Choroid plexus epithelial cell (primary cell): ENCODE measurements at regions not wholly inside any gene's neighbourhood (a gene's known extent, or its start where the extent isn't known, plus 50 kb on each side); places are given as distances from the start of the nearest gene placed in this dataset.
A peak's percentile ranks its signal among the peaks of the same experiment; 100 is the strongest.
"Not testable (repeated sequence)": the region's sequence is repeated elsewhere in the genome, so short reads cannot be mapped to it uniquely, and the experiment has no call there.

Source experiments
- DNase-seq: peaks from one replicate; pipeline ENCODE4 v3.0.0-alpha.2; 2010; ENCODE audit warnings: low read depth
- H3K4me3 ChIP-seq: 2 replicates; pipeline ENCODE4 v1.5.1; 2011; ENCODE audit warnings: low read depth, mild to moderate bottlenecking, control low read depth, low read length, moderate library complexity
- TF ChIP-seq, protein P1 (sequence below): conservative IDR thresholded peaks from 2 replicates; pipeline ENCODE4 v1.5.1; 2011; ENCODE audit warnings: low read depth, mild to moderate bottlenecking, control low read depth, inconsistent platforms, low read length, moderate library complexity

DNA sequence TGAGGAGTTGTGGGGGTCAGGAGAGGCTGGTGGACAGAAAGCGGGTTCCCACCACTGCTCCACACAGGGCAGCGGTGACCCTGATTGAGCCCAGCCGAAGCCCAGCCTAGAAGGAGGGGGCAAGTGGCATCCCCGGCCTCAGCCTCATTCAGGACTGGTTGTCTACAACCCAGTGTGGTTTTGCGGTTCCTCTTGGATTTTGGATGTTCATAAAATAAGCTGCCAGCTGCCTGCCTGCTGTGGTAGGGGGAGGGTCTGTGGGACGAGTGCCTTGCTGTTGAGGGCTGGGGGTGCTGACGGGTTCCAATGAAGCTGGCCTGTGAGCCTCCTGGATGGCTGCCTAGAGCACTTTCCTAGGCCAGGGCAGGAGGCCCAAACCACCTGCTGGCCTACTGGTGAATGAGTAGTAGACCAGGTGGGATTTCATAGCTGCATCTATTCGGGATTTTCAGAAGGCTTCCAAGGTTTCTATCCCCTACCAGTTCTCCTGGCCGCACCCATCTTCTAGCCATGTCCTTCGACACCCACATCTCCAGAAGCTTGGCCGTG, 102.4 kb downstream of the NDFIP1 start:
- no peak overlapping the region for H3K4me3 ChIP-seq
- no peak for DNase-seq
- TF ChIP-seq, protein P1, sequence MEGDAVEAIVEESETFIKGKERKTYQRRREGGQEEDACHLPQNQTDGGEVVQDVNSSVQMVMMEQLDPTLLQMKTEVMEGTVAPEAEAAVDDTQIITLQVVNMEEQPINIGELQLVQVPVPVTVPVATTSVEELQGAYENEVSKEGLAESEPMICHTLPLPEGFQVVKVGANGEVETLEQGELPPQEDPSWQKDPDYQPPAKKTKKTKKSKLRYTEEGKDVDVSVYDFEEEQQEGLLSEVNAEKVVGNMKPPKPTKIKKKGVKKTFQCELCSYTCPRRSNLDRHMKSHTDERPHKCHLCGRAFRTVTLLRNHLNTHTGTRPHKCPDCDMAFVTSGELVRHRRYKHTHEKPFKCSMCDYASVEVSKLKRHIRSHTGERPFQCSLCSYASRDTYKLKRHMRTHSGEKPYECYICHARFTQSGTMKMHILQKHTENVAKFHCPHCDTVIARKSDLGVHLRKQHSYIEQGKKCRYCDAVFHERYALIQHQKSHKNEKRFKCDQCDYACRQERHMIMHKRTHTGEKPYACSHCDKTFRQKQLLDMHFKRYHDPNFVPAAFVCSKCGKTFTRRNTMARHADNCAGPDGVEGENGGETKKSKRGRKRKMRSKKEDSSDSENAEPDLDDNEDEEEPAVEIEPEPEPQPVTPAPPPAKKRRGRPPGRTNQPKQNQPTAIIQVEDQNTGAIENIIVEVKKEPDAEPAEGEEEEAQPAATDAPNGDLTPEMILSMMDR, result no peak

DNA sequence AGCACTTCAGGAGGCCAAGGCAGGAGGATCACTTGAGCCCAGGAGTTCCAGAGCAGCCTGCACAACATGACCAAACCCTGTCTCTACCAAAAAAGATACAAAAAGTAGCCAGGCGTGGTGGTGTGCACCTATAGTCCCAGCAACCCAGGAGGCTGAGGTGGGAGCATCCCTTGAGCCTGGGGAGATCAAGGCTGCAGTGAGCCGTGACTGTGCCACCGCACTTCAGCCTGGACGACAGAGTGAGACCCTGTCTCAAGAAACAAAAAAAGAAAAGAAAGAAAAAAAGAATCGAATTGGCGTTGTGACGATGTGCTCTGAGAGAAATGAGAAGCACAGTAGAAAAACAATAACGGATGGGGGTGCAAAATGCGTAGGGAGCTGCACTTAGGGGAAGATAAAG, 101.4 kb downstream of the NDFIP1 start:
- TF ChIP-seq, protein P1, result no peak
- DNase-seq, result no peak
- no peak overlapping the region for H3K4me3 ChIP-seq

DNA sequence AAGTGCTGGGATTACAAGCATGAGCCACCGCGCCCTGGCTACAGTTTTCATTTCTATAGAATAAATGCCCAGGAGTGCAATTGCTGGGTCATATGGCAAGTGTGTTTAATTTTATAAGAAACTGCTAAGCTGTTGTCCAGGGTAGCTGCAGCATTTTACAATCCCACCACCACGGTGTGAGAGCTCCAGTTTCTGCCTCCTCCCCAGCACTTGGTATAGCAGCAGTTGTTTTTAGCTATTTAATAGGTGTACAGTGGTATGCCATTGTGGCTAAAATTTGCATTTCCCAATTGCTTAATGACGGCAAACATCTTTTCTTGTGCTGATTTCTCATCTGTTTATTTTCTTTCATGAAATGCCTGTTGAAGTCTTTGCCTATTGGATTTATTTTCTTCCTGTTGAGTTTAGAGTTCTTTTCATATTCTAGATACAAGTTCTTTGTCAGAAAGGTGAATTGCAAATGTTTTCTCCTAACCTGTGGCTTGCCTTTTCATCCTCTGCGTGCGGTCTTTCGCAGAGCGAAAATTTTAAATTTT, 100.3 kb downstream of the NDFIP1 start:
- TF ChIP-seq, protein P1, result no peak
- H3K4me3 ChIP-seq, result no peak overlapping the region
- no peak for DNase-seq

DNA sequence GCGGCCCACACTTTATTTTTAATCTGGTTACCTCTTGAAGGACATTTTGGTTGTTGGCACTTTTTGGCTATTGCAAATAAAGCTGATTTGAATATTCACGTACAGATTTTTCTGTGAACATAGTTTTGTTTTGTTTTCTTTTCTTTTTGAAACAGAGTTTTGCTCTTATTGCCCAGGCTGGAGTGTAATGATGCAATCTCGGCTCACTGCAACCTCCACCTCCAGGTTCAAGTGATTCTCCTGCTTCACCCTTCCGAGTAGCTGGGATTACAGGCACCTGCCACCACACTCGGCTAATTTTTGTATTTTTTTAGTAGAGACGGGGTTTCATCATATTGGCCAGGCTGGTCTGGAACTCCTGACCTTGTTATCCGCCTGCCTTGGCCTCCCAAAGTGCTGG, 99.7 kb downstream of the NDFIP1 start:
- DNase-seq, H3K4me3 ChIP-seq: not testable (repeated sequence)

DNA sequence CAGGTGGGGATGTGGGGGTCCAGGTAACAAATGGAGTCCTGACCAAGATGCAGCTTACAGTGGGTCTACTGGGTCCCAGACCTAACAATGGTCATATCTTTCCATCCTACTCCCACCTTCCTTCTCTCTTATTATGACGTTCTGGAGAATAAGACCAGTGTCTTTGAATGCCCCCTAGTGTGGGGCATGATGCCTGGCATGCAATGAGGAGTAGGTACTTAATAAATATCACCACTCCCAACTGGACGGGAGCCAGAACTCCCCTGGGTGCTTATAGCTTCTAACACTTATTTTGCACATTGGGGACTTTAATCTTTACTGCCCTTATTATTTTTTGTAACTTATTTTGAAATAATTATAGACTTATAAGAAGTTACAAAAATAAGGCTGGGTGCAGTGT, 98.2 kb downstream of the NDFIP1 start:
- TF ChIP-seq, protein P1, result no peak
- no peak overlapping the region for H3K4me3 ChIP-seq
- no peak for DNase-seq

DNA sequence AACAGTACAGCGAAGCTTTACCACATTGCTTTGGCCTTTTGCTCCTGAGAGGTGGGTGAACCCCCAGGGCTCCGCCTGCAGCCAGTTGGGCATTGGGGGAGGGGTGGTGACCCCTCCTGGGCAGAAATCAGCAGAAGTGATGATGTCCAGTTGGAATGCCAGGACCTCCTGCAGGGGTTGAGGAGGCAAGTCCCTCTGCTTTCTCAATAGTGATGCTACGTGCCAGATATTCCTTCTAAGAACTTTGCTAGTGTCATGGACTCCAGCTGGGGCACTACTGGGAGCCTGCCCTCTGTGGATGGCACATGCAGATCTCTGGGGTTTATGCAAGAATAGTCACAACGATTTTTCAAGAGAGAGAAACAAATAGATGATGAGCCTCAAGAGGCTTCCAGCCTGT, 95.6 kb downstream of the NDFIP1 start:
- H3K4me3 ChIP-seq, result no peak overlapping the region
- TF ChIP-seq, protein P1, result no peak
- peak; percentile 80 for DNase-seq
